H1 (cell line): ENCODE measurements at regions not wholly inside any gene's neighbourhood (a gene's known extent, or its start where the extent isn't known, plus 50 kb on each side); places are given as distances from the start of the nearest gene placed in this dataset.

Experiments
- ATF2 ChIP-seq: IDR thresholded peaks from 2 replicates; pipeline ENCODE4 v1.6.1; 2012; ENCODE audit warnings: low read length, inconsistent platforms
- ATF3 ChIP-seq: IDR thresholded peaks from 2 replicates; pipeline ENCODE4 v1.6.1; 2011; ENCODE audit warnings: low read depth, mild to moderate bottlenecking, low read length; ENCODE audit not compliant: insufficient read depth
- CHD2 ChIP-seq: IDR thresholded peaks from 2 replicates; pipeline ENCODE4 v1.6.1; 2012; ENCODE audit warnings: low read length, improper control_type of control experiment
- CTCF ChIP-seq, 3 experiments: IDR thresholded peaks; 1 replicate in 2 of 3; 2 replicates in 1 of 3; pipeline versions ENCODE4 v1.5.1 to v1.6.1; 2011; ENCODE audit warnings: low read length in 3 of 3, mild to moderate bottlenecking in 3 of 3, inconsistent platforms in 2 of 3, low read depth in 1 of 3, moderate library complexity in 1 of 3; ENCODE audit not compliant: insufficient read depth in 1 of 3; ENCODE audit errors: control extremely low read depth in 1 of 3
- EP300 ChIP-seq, 2 experiments: IDR thresholded peaks; 1 replicate in 1 of 2; 2 replicates in 1 of 2; pipeline ENCODE4 v1.6.1; 2011 to 2012; ENCODE audit warnings: low read depth in 2 of 2, low read length in 2 of 2, mild to moderate bottlenecking in 2 of 2, borderline replicate concordance in 1 of 2, inconsistent platforms in 1 of 2, moderate library complexity in 1 of 2
- HDAC6 ChIP-seq: IDR thresholded peaks from one replicate; pipeline ENCODE4 v1.7.1; 2012; ENCODE audit warnings: low read depth, mild to moderate bottlenecking, inconsistent platforms, low read length, moderate library complexity
- JUN ChIP-seq: IDR thresholded peaks from 2 replicates; pipeline ENCODE4 v1.6.1; 2011; ENCODE audit warnings: low read depth, mild to moderate bottlenecking, improper control_type of control experiment, low read length
- NRF1 ChIP-seq: IDR thresholded peaks from 2 replicates; pipeline ENCODE4 v1.6.1; 2011; ENCODE audit warnings: mild to moderate bottlenecking, low read depth, low read length, improper control_type of control experiment
- POLR2A ChIP-seq, 2 experiments: IDR thresholded peaks; 1 replicate in 1 of 2; 2 replicates in 1 of 2; pipeline ENCODE4 v1.6.1; 2011; ENCODE audit warnings: low read depth in 2 of 2, low read length in 2 of 2, mild to moderate bottlenecking in 2 of 2; ENCODE audit errors: control extremely low read depth in 1 of 2
- POLR2AphosphoS5 ChIP-seq: IDR thresholded peaks from 2 replicates; pipeline ENCODE4 v1.6.1; 2011; ENCODE audit warnings: low read depth, low read length
- SP1 ChIP-seq: IDR thresholded peaks from 2 replicates; pipeline ENCODE4 v1.6.1; 2011; ENCODE audit warnings: low read depth, low read length
- TEAD4 ChIP-seq: IDR thresholded peaks from 2 replicates; pipeline ENCODE4 v1.6.1; 2012; ENCODE audit warnings: low read depth, low read length, inconsistent platforms, mixed read lengths
- USF2 ChIP-seq: IDR thresholded peaks from 2 replicates; pipeline ENCODE4 v1.6.1; 2011; ENCODE audit warnings: low read length, improper control_type of control experiment
- ZNF274 ChIP-seq: IDR thresholded peaks from 2 replicates; pipeline ENCODE4 v1.7.0; 2012; ENCODE audit warnings: low read length, borderline replicate concordance; ENCODE audit errors: extremely low read depth

- no peak for TF ChIP-seq CHD2
- TF ChIP-seq ATF3: no peak
- TF ChIP-seq EP300 (IDR thresholded peaks at IDR 0.05; ENCODE audit: borderline replicate concordance in 1 of 2, low read depth in 2 of 2, low read length in 2 of 2): no peak
- TF ChIP-seq NRF1: no peak
- TF ChIP-seq CTCF (IDR thresholded peaks at IDR 0.05; ENCODE audit: control extremely low read depth in 1 of 3, insufficient read depth in 1 of 3, low read depth in 1 of 3, low read length in 3 of 3): no peak
- TF ChIP-seq ATF2: no peak
- TF ChIP-seq JUN: no peak
- no peak for TF ChIP-seq POLR2A (IDR thresholded peaks at IDR 0.05; ENCODE audit: control extremely low read depth in 1 of 2, low read depth in 2 of 2, low read length in 2 of 2)
- TF ChIP-seq USF2: no peak
- no peak for TF ChIP-seq HDAC6
- no peak for TF ChIP-seq TEAD4
- no peak for TF ChIP-seq SP1
- no peak for TF ChIP-seq ZNF274
- no peak for TF ChIP-seq POLR2AphosphoS5
Observed at GRCh38 chr12:24608108-24608507, 340.8 kb downstream of the BCAT1 start.
